Breast epithelium (tissue), 3 donors: ENCODE measurements at regions not wholly inside any gene's neighbourhood (a gene's known extent, or its start where the extent isn't known, plus 50 kb on each side); places are given as distances from the start of the nearest gene placed in this dataset.

Experiments used
- CTCF ChIP-seq, 3 donors: fragments of 450-650 bp; IDR thresholded peaks; one replicate each; pipeline ENCODE4 v1.5.1; 2016 to 2017; ENCODE audit warnings: antibody characterized with exemption in 3 of 3, mild to moderate bottlenecking in 3 of 3, moderate library complexity in 3 of 3
- POLR2A ChIP-seq: fragments of 450-650 bp; IDR thresholded peaks from one replicate; pipeline ENCODE4 v1.6.1; 2016; ENCODE audit warnings: antibody characterized with exemption, mild to moderate bottlenecking, moderate library complexity
- POLR2AphosphoS5 ChIP-seq, 3 donors: sonication (generic); formaldehyde crosslinking; IDR thresholded peaks; one replicate each; pipeline ENCODE4 v1.6.1; 2017; ENCODE audit warnings: antibody characterized with exemption in 3 of 3

GRCh38 chr3:186452517-186452916, 90.5 kb upstream of the DGKG start:
- TF ChIP-seq CTCF (IDR thresholded peaks at IDR 0.05) (no peak), POLR2A (no peak), POLR2AphosphoS5 (IDR thresholded peaks at IDR 0.05) (no peak)
